ENCODE measurements at regions not wholly inside any gene's neighbourhood (a gene's known extent, or its start where the extent isn't known, plus 50 kb on each side); places are given as distances from the start of the nearest gene placed in this dataset.
A peak's percentile ranks its signal among the peaks of the same experiment; 100 is the strongest.

DNA sequence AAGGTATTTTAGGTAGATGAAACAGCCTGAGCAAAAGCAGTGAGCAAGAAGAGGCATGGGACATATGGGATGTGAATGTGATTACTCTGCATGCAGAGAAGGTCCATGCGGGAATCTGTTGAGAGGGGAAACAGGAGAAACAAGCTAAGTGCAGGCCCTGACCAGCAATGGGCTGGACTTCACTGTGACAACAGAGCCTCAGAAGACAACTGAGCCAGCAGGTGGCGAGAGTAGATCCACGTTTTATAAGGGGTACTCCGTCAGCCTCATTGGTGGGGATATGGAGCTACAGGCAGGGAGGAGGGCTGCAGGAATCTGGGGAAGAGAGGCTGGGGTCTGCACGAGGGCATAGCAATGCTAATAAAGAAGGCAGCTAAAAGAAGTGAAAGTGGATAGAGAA is 405.9 kb upstream of the LMCD1 start:
- no peak for DNase-seq (ENCODE audit: low read depth, low spot score)

DNA sequence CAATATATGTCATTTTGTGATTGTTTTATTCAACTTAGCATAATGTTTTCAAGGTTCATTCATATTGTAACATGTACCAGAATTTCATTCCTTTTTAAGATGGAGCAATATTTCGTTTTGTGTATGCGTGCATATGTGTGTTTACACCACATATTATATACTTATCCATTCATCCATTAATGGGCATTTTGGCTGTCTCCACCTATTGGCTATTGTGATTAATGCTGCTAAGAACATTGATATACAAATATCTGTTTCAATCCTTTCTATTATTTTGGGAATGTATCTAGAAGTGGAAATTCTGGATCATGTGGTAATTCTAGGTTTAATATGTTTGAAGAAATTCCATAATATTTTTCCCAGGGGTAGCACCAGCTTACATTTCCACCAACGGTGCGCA is 403.9 kb upstream of the LMCD1 start:
- H3K4me3 ChIP-seq (ENCODE audit: low read length): no peak overlapping the region
- DNase-seq (ENCODE audit: low read depth, low spot score): no peak

More for the DNA sequence above, 405.9 kb upstream of the LMCD1 start:
- no peak overlapping the region for H3K4me3 ChIP-seq (ENCODE audit: low read length)

DNA sequence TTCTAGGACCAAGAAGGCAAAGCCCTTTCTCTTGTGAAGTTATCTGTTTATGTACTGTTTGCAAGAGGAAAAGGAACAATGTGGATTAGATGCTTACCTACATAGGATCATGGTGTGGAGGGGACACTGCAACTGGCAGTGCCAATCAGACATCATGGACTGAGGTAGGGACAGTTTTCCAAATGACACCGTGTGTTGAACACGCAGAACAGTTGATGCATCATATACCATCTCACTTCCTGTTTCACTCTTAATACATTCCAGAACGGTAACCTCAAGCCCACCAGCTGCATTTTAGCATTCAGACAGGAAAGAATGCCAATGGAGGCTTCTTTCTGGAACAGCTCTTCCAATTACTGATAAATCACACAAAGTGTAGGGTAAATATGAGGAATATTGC is 397.7 kb upstream of the LMCD1 start:
- no peak for DNase-seq (ENCODE audit: low read depth, low spot score)
- no peak overlapping the region for H3K4me3 ChIP-seq (ENCODE audit: low read length)

DNA sequence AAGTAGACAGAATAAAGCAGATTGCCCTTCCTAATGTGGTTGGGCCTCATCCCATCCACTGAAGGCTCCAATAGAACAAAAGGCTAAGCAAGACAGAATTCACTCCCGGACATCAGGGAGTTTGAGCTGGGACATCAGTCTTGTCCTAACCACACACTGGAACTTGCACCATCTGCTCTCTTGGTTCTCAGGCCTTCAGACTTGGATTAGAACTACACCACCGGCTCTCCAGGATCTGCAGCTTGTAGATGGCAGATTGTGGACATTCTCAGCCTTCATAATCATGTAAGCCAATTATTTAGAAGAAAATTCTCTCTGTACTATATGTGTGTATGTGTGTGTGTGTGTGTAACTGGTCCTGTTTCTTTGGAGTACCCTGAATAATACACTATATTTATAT is 394.7 kb upstream of the LMCD1 start:
- H3K4me3 ChIP-seq (ENCODE audit: low read length): no peak overlapping the region
- DNase-seq (ENCODE audit: low read depth, low spot score): no peak

DNA sequence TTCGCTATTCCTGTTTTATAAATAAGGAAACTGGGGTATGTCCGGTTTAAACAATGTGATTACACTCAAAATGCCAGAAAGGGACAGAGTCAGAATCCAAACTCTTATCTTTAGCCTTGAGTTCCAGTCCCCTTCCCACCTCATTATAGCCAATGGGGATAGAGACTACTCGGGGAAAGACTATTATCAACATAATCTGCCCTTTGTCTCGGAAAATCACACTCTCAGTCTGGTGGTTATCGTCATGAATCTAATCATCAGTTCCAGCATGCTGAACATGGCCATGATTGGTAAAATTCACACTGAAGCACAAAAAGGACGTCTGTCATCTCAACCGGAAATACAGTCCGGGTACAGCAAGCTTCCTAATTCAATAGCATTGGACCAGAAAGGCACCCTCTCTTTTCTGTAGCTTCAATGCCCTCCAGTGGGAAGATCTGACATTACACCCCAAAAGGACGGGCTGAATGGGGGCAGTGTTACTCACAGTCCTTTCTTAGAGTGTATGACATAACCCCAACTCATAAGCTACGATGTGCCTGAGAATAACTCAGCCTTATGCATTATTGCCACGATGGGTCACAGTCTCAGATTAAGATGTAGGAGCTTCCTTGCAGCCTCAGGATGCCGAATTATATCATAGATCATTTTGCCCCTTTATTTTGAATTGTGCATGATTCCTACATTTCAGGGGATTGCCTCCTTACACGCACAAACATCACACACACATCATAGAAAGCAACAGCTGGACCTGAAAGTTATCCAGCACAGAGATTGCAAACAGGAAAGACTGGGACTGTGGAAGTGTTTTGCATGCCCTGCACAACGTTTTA is 390.4 kb upstream of the LMCD1 start:
- no peak overlapping the region for H3K4me3 ChIP-seq (ENCODE audit: low read length)
- peak; percentile 63 for DNase-seq (ENCODE audit: low read depth, low spot score)

DNA sequence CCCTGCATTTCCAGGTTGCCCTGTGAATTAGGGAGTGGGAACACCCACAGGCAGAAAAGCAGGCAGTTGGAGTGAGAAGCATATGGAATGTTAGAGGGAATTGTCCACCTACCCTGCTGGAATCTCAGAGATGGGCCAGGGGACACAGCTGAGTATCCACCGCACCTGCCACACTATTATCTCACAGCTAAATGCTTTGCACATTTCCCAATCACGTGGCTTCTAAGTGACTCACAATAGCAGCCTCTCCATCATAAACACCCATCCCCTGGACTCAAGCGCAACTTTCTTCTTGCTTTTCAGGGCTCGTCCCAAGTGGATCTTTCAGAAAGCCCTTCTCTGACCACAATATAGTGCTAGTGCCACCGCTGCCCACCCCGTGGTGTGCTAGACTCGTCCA is 389.0 kb upstream of the LMCD1 start:
- no peak for DNase-seq (ENCODE audit: low read depth, low spot score)
- H3K4me3 ChIP-seq (ENCODE audit: low read length): no peak overlapping the region

DNA sequence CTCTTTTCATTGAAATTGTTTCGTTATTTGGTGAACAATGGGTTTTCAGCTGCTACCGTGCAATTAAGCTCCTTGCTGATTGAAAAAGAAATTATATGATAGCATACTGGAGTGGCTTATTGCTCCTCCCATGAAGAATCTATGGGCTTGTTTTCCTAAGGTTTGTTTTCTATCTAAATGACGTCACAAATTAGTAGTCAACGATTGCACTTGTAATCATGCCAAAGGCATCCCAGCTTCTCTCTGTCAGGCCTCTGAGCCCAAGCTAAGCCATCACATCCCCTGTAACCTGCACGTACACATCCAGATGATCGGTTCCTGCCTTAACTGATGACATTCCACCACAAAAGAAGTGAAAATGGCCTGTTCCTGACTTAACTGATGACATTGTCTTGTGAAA is 388.0 kb upstream of the LMCD1 start:
- no peak overlapping the region for H3K4me3 ChIP-seq (ENCODE audit: low read length)
- DNase-seq (ENCODE audit: low read depth, low spot score): no peak

DNA sequence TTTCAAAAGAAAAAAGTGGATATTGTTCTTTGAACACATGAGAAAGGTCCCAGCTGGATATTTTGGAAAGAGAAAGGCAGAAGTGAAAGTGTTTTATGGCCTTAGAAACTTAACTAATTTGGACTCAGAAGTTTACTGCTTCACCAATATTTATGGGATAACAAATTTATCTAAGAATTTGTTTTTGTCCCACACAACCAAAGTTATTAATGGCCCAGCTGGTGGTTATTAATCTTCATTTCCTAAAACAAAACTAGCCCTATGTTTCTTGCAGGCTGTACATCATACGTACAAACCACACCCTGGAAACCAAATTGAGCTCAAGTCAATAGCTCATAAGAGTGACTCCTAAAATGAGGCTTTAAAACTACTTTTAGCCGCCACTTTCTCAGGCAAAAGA is 372.9 kb upstream of the LMCD1 start:
- no peak overlapping the region for H3K4me3 ChIP-seq (ENCODE audit: low read length)
- DNase-seq (ENCODE audit: low read depth, low spot score): no peak

DNA sequence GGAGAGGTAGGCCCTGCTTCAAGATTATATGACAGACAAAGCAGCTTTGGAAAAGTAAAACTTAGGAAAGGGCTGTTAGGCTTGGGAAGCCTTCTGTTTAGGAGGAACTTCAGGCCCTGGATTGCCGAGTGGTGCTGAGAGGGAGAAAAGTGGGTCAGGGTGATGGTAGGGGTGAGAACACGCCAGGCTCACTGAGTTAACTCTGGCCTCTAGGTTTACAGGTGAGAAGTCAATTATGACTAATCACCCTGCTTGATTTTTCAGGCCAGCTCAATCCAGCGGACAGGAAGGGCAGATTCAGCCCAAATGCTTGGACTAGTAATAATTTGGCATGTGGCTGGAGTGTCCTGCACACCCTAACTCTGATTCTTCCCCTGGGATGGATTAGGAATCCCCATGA is 365.1 kb upstream of the LMCD1 start:
- DNase-seq (ENCODE audit: low read depth, low spot score): no peak
- no peak overlapping the region for H3K4me3 ChIP-seq (ENCODE audit: low read length)

DNA sequence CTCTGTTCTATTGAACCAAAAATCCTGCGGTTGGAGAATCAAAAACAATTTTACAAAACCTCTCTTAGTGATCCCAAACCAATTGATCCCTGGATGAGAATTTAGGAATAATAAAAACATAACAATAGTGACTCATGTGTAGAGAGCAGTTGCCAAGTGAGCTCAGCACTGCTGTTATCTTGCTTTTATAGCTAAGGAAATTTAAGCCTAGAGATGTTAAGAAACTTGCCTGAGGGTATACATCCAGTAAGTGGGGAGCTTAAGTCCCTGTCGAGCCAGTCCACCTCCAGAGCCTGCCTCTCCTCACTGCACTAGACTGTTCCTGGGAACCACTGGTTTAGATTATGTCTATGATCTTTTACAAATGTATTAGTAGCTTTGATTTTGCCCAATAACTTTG is 358.4 kb upstream of the LMCD1 start:
- H3K4me3 ChIP-seq (ENCODE audit: low read length): no peak overlapping the region
- DNase-seq (ENCODE audit: low read depth, low spot score): no peak

DNA sequence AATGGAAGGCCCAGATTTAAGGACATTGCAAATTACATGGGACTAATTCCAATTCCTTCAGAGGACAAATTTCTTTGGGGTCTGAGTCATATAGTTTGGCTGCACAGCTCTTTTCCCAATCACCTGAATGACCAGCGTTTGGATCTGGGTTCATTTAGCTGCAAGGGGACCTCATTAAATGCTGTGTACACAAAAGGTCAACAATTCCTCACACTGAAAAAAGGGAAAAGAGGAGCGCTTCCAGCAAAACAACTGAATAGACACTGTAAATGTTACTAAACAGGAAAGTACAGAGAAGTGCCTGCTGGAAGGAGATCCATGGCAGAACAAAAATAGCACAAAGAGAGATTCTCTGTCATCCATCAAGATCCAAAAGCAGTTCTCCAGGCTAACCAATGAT is 356.0 kb upstream of the LMCD1 start:
- H3K4me3 ChIP-seq (ENCODE audit: low read length): no peak overlapping the region
- DNase-seq (ENCODE audit: low read depth, low spot score): no peak

DNA sequence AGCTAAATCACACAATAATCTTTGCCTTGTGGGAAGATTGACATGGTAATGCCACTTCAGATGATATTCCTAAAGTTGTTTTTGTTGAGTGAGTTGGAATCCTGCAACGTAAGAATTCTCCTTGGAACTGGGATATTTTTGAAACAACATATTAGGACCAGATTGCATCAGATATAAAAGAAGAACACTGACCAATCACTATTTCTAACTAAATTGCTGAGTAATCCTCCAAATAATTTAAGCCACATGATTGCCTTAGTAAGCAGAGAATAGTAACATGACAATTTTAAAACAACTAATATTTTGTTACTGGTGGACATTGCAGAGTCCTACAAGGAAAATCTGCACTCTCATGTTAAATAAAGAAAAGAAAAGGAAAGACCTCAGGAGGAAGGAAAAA is 353.9 kb upstream of the LMCD1 start:
- no peak overlapping the region for H3K4me3 ChIP-seq (ENCODE audit: low read length)
- DNase-seq (ENCODE audit: low read depth, low spot score): no peak

DNA sequence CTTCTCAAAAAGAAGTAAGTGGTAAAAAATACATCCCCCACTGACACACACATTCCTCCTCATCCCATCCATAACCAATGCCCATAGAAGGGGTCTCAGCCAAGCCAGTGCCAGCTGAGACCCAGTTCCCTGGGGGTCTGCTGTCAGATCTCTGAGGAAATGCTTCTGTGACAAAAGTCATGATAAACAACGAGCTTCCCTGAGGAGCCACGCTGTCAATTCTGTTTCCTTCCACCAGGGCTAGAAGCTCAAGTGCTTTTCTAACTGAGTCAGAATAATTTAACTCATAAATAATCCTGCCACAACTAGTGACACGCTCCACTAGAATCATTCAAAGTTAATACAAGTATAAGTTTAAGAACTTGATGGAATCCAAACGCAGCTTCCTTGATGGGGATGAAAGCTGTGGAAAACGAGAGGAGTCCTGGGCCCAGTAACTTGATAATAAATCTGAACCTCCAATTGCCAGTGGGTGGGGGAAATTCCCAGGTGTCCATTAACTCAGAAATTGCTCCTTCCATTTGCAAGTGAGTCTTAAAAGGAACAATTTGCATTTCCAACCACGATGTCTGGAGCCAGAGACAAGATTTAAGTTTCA is 348.7 kb upstream of the LMCD1 start:
- DNase-seq (ENCODE audit: low read depth, low spot score): no peak
- H3K4me3 ChIP-seq (ENCODE audit: low read length): no peak overlapping the region

DNA sequence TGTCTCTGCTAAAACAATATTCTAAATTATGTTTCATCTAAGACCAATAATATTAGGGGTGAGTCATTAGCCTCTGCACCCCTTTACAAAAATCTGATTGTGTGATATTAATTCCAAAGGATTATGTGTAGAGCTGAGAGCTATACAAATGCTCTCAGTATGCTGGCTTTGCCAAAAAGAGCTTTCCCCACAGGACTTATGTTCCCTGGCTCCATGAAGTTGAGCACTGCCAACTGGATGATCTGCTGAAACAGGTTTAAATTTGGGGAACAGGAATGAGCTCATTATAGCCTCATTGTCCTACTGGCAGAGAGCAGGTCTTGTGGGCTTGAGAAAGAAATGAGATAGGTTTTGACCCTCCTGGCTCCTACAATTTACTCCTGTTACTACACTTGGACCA is 347.8 kb upstream of the LMCD1 start:
- no peak overlapping the region for H3K4me3 ChIP-seq (ENCODE audit: low read length)
- DNase-seq (ENCODE audit: low read depth, low spot score): no peak

DNA sequence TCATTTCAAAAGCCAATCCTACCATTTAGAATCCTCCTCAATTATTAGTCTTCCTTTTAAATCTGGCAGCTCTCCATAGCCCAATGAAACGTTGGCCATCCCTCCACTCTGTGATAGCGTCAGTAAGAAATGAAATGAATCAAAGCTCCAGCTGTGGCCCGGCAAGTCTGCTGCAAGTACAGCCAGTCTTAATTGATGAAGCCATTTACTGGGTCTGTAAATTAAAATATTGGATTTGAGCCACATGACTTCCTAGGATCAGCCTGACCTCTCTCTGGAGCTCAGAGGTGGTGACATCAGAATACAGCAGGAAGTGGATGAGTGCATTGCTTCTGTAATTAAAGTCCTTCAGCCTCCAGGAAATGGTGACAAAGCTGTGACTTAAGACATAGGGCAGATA is 347.0 kb upstream of the LMCD1 start:
- DNase-seq (ENCODE audit: low read depth, low spot score): no peak
- no peak overlapping the region for H3K4me3 ChIP-seq (ENCODE audit: low read length)

DNA sequence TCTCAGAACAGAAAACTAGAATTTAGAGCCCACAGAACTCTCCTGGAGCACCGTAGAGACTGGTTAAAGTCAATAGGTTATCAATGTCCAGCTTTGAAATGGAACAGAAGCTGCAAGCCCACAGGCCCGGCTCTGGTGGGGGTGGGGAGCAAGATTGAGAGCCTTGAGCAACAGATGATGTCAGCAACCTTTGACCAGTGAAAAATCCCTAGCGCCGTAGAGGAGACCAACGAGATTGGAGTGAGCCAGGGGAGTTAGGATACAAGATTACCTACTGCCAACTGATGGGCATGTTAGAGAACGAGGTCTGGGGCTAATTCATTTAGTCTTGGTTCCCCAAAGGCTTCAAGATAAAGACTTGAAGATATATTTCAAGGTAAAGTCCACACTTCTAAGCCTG is 345.5 kb upstream of the LMCD1 start:
- H3K4me3 ChIP-seq (ENCODE audit: low read length): no peak overlapping the region
- no peak for DNase-seq (ENCODE audit: low read depth, low spot score)

DNA sequence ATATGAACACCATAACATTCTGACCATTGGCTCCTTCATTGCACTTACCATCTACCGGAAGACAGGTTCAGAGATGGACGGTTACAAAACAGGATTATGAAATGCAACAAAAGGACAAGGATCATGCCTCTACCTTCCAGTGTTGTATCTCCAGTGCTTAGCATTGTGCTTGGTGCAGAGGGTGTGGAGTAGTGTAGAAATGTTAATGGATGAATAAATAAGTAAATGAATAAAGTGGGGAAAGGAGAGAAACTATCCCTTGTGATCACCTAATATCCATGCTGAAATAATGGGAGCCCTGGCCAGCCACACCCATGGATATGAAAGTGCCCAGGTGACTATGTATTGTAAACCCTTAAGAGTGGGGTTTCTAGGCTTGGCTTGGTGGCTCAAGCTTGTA is 344.8 kb upstream of the LMCD1 start:
- no peak overlapping the region for H3K4me3 ChIP-seq (ENCODE audit: low read length)
- no peak for DNase-seq (ENCODE audit: low read depth, low spot score)

DNA sequence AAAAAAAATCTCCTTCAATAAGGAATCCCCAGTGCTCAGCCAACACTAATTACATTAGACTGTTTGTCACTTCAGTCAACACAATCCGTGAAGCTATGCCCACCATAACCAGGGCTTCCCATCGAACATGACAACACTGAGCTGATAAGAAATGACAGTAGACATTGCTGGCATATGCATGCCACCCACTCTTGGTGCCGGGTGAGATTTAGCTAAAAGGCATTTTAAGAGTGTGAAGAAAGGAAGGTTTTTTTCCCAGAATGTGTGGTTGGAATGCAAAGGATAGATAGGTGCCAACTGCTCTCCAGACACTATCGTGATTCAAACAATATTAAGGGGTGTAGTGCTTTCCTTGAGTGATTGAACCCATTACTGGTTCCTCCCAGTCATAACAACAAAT is 344.0 kb upstream of the LMCD1 start:
- no peak overlapping the region for H3K4me3 ChIP-seq (ENCODE audit: low read length)
- DNase-seq (ENCODE audit: low read depth, low spot score): no peak

DNA sequence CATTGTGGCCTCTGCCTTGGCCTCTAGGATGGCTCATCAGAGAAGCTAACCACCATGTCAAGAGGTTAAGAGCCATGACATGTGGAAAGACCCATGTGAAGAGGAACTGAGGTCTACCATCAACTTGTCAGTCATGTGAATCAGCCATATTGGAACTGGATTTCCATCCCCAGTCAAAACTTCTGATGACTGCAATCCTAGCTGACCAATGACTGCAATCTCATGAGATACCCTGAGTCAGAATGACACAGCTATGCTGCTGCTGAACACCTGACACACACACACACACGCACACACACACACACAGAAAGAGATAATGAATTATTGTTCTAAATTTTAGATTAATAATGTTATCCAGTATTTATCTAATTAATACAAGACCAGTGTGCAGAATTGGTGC is 337.5 kb upstream of the LMCD1 start:
- no peak for DNase-seq (ENCODE audit: low read depth, low spot score)
- no peak overlapping the region for H3K4me3 ChIP-seq (ENCODE audit: low read length)

DNA sequence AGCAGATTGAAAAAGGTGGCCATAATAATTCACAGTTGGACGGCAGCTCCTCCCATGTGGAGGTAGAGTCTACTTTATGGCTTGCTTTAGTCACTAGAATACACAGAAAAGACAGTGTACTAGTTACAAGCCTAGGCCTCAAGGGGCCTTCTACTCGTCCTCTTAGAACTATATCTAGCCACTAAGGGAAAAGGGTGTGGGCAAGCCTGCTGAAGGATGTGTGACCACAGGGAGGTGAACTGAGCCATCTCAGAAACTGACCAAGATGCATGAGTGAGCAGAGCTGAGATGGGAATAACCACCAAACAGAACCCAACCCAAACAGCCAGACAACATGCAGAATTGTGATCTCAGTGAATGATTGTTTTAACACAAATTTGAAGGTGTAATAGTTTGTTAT is 335.6 kb upstream of the LMCD1 start:
- H3K4me3 ChIP-seq (ENCODE audit: low read length): no peak overlapping the region
- no peak for DNase-seq (ENCODE audit: low read depth, low spot score)

DNA sequence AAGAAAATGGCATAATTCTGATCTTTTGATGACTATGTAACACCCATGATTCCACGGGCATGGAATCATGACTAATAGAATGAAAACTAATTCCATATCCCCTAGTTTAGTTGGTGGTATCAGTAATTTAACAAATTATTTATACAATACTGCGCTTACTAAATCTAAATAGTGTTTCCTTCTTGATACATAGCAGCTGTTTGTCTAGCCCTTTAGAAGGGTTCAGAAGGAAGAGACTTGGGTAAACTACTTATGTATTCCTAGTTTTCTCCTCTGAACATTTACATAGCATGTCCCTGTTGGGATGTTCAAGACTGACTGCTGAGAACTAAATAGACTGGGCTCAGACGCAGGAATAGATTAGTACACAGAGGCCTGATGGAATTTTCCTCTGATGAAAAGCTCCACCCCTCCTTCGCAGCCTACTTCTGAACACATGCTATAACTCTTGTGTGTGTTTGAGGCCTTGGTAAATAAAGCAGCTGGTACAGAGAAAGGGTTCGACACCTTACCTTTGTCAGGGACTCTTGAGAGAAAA is 330.6 kb upstream of the LMCD1 start:
- DNase-seq (ENCODE audit: low read depth, low spot score): no peak
- H3K4me3 ChIP-seq (ENCODE audit: low read length): no peak overlapping the region

All from Jurkat, Clone E6-1 (cell line).